Chondrocyte (in vitro differentiated cells): ENCODE measurements at regions not wholly inside any gene's neighbourhood (a gene's known extent, or its start where the extent isn't known, plus 50 kb on each side); places are given as distances from the start of the nearest gene placed in this dataset.

Source experiments
- DNase-seq: peaks from one replicate; pipeline ENCODE4 v3.0.0; 2021; ENCODE audit warnings: mixed read lengths, low spot score
- H3K27ac Mint-ChIP-seq: one replicate; pipeline ENCODE4 v1.8.0; 2021; ENCODE audit warnings: mild to moderate bottlenecking, moderate library complexity, mixed read lengths; ENCODE audit not compliant: unreplicated experiment
- H3K27me3 Mint-ChIP-seq: 2 replicates; pipeline ENCODE4 v1.8.0; 2021; ENCODE audit warnings: low read depth, mixed read lengths
- H3K36me3 Mint-ChIP-seq: 2 replicates; pipeline ENCODE4 v1.8.0; 2021; ENCODE audit warnings: low read depth, mixed read lengths
- H3K4me1 Mint-ChIP-seq: 2 replicates; pipeline ENCODE4 v1.8.0; 2021; ENCODE audit warnings: low read depth, mild to moderate bottlenecking, mixed read lengths
- H3K4me3 Mint-ChIP-seq: one replicate; pipeline ENCODE4 v1.8.0; 2021; ENCODE audit warnings: mild to moderate bottlenecking, moderate library complexity, mixed read lengths; ENCODE audit not compliant: unreplicated experiment
- H3K9me3 Mint-ChIP-seq: 2 replicates; pipeline ENCODE4 v1.8.0; 2021; ENCODE audit warnings: low read depth, mixed read lengths
- TF ChIP-seq, protein P1 (sequence below): fragments of 200-600 bp; sonication (generic); IDR thresholded peaks from 2 replicates; pipeline ENCODE4 v1.5.0; 2021; ENCODE audit warnings: antibody characterized with exemption, mild to moderate bottlenecking, moderate library complexity

DNA sequence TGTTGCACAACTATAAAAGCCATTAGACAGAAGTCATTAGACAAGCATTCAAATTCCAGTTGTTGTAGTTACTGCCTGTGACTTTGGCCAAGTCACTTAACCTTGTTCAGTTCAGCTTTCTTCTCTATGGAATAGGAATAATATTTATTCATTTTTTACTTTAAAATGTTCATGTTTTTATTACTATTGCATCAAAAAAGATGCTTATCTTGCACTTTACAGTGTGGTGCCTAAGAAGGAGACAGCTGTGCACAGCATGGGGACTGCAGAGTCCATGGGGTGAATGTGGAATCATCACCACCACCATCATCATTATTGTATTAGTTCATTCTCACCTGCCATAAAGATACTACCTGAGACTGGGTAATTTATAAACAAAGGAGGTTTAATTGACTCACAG lies 504.2 kb downstream of the SOX2 start:
- no peak for DNase-seq
- TF ChIP-seq, protein P1, sequence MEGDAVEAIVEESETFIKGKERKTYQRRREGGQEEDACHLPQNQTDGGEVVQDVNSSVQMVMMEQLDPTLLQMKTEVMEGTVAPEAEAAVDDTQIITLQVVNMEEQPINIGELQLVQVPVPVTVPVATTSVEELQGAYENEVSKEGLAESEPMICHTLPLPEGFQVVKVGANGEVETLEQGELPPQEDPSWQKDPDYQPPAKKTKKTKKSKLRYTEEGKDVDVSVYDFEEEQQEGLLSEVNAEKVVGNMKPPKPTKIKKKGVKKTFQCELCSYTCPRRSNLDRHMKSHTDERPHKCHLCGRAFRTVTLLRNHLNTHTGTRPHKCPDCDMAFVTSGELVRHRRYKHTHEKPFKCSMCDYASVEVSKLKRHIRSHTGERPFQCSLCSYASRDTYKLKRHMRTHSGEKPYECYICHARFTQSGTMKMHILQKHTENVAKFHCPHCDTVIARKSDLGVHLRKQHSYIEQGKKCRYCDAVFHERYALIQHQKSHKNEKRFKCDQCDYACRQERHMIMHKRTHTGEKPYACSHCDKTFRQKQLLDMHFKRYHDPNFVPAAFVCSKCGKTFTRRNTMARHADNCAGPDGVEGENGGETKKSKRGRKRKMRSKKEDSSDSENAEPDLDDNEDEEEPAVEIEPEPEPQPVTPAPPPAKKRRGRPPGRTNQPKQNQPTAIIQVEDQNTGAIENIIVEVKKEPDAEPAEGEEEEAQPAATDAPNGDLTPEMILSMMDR = no peak
- H3K4me1 Mint-ChIP-seq = peaks cover 6% of the 10 kb centered on the region
- H3K4me3 Mint-ChIP-seq = no peak overlapping the region
- no peak overlapping the region for H3K27ac Mint-ChIP-seq
- H3K9me3 Mint-ChIP-seq = no peaks in the 10 kb centered on the region
- H3K27me3 Mint-ChIP-seq = peaks cover 2% of the 10 kb centered on the region
- no peaks in the 10 kb centered on the region for H3K36me3 Mint-ChIP-seq

DNA sequence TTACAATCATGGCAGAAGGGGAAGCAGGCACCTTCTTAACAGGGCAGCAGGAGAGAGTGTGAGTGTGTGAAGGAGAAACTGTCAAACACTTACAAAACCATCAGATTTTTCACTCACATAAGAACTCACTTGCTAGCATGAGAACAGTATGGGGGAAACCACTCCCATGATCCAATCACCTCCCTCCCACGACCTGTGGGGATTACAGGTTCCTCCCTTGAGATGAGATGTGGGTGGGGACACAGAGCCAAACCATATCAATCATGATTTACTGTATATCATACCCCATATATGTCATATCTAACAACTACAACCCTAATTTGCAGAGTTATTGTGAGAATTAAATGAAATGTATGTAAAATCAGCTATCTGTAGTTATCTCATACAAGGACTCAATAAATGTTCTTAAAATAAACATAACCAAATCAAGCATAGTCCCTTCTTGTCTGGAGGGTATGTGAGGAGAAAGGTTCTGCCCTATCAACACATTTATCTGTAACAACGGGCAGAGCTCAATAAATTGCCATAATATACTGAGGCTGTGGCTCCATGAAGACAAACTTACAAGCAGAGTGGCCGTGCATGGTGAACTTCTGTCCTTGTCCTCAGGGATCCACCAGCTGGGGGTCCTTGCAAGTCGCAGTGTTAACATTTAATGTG lies 504.7 kb downstream of the SOX2 start:
- H3K36me3 Mint-ChIP-seq = no peaks in the 10 kb centered on the region
- peaks cover 6% of the 10 kb centered on the region for H3K4me1 Mint-ChIP-seq
- no peak overlapping the region for H3K4me3 Mint-ChIP-seq
- no peaks in the 10 kb centered on the region for H3K9me3 Mint-ChIP-seq
- H3K27me3 Mint-ChIP-seq = peaks cover 2% of the 10 kb centered on the region
- no peak overlapping the region for H3K27ac Mint-ChIP-seq
- DNase-seq = no peak
- TF ChIP-seq, protein P1 = no peak

DNA sequence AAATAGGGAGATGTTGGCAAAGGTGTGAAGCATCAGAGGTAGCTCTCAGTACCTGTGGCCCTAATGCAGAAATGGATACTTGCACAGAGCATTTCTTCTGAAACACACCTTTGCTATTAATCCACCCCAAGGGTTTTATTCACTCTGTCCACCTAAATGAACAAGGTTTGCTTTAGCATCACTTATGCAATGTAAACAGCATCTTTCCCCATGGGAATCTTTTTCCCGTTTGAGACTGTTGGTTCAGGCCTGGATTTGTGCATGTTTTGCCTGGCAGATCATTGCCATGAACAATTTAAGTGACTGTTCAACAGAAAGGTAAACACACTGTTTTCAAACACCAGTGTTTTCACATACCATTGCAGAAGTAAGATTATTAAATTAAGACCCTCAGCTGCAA lies 508.3 kb downstream of the SOX2 start:
- TF ChIP-seq, protein P1 = no peak

DNA sequence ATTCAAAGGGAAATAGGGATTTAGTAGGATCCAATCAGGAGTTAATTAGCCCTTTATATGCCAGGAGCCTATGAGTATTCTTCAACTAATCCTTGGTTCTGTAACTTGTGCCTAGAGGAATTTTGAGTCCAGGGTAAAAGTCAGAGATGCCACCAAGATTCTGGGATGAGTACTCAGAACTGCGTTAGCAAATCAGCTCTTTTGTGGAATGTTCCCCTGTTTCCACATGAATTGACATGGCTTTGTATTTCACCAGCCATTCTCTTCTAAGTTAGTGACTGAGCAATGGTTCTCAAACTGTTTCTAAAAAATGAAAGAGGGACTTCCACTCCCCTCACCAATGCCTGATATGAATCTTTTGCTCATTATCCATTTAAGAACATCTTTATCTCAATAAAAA lies 508.7 kb downstream of the SOX2 start:
- no peak for DNase-seq
- Mint-ChIP-seq H3K27ac (no peak overlapping the region), H3K4me3 (no peak overlapping the region), H3K4me1 (no peaks in the 10 kb centered on the region), H3K27me3 (peaks cover 2% of the 10 kb centered on the region), H3K9me3 (peaks cover 20% of the 10 kb centered on the region), H3K36me3 (peaks cover 3% of the 10 kb centered on the region)
- TF ChIP-seq, protein P1 = no peak

More for the DNA sequence above, 508.3 kb downstream of the SOX2 start:
- H3K36me3 Mint-ChIP-seq = no peaks in the 10 kb centered on the region
- no peak overlapping the region for H3K27ac Mint-ChIP-seq
- no peak overlapping the region for H3K4me3 Mint-ChIP-seq
- no peaks in the 10 kb centered on the region for H3K4me1 Mint-ChIP-seq
- DNase-seq = no peak
- H3K27me3 Mint-ChIP-seq = peaks cover 2% of the 10 kb centered on the region
- peaks cover 15% of the 10 kb centered on the region for H3K9me3 Mint-ChIP-seq

DNA sequence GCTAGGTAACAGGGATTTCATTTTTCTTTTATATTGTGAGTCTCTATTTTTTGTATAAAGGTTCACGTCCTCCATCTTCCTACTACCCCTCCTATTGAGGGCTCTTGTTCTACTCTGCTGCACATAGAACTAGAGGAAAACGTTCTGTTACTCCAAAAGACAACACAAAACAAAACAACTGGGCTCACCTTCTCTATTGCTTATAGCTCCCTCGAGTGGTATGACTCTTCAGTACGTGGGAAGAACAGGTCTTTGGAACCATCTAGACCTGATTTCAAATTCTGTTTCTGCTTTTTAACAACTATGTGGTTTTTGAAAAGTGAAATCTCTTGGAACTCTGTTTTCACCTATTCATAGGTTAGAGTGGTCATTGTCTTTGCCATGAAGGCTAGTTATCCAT lies 515.3 kb downstream of the SOX2 start:
- Mint-ChIP-seq H3K27ac (no peak overlapping the region), H3K4me3 (no peak overlapping the region), H3K36me3 (peaks cover 4% of the 10 kb centered on the region), H3K27me3 (no peaks in the 10 kb centered on the region), H3K4me1 (no peaks in the 10 kb centered on the region), H3K9me3 (peaks cover 28% of the 10 kb centered on the region)
- no peak for DNase-seq
- TF ChIP-seq, protein P1 = no peak
